HG03280 (cell line): ENCODE measurements at regions not wholly inside any gene's neighbourhood (a gene's known extent, or its start where the extent isn't known, plus 50 kb on each side); places are given as distances from the start of the nearest gene placed in this dataset.
"Not testable (repeated sequence)": the region's sequence is repeated elsewhere in the genome, so short reads cannot be mapped to it uniquely, and the experiment has no call there.

Experiments used
- ATAC-seq: cut with Tn5 transposase; IDR thresholded peaks from one replicate; pipeline ENCODE4 v1.9.1; 2021; ENCODE audit warnings: mild to moderate bottlenecking, moderate library complexity; ENCODE audit not compliant: unreplicated experiment

DNA sequence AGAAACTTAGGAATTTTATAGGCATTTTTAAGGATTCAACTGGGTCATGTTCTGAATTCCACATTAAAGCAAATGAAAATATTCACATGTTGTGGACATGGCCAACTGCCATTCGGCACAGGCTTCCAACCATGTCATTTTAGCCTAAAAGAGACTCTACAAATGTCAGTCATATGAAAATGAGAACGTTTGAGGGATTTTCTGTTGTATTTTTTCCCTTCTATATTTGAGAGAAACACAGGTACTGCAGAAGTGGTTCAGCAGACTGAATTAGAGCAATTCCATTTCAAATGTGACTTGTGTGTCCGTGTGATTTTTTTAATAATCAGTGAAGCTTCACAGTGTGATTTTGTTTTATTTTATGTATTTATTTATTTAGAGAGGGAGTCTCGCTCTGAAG lies 124.3 kb downstream of the TP53TG3F start:
- not testable (repeated sequence) for ATAC-seq

DNA sequence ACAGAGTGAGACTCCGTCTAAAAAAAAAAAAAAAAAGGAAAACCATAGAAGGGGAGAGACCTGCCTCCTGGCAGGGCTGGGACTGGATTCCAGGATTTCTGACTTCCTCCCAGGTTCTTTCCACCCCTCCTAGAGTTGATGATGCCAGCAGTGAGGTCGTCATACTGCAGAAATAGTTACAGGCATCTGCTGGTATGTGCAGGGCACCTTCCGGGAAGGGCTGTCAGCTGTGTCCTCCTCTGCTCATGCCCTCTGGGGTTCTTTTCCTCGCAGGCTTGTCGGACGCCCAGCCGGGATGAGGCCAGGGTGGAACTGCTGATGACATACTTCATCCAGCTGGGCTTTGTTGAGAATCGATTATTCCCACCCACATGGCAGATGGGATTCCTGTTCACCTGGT lies 129.2 kb downstream of the TP53TG3F start:
- ATAC-seq: not testable (repeated sequence)

DNA sequence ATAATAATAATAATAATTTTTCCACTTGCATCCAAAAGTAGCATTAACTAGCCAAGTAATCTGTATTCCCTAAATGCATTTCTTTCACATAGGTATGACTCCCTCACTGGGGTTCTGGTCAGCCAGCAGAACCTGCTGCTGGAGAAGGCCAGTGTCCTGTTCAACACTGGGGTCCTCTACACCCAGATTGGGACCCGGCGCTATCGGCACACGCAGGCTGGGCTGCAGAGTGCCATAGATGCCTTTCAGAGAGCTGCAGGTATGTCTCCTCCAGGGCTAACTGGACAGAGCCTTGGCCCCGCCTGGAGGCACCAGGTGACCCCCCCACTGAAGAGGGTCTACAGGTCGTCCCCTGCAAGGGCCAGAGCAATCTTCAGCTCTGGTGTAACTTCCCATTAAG lies 133.9 kb downstream of the TP53TG3F start:
- not testable (repeated sequence) for ATAC-seq

DNA sequence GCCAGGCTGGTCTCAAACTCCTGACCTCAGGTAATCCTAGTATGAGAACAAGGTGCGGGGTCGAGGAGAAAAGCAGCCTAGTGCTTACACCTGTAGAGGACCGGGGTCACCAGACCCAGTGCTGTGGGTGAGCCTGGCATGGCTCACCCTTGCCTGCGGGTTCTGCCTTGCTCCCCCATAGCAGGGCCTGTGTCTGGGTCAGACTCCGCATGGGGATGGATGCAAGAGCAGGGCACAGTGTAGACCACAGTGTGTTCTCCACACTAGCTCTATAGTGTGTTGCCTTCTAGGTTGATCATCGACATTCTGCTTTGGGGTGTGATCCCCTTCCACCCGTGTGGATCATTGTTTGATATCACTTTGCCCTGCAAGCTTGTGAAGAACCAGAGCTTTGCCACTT lies 135.7 kb downstream of the TP53TG3F start:
- not testable (repeated sequence) for ATAC-seq

DNA sequence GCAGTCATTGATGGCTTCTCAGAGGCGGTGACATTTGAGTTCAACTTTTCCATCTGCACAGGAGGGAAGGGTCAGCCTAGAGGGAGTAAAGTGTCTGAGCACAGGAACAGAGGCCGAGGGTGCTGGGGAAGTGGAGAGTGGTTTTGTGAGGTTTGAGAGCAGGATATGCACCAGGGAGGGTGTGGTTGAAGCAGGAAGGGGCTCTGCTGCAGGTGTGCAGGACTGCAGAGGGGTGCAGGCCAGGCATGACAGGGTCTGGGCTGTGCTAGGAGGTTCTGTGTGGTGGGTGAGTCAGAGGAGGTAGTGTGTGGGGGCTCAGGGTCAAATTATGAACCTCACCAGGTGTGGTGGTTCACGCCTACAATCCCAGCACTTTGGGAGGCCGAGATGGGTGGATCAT lies 141.6 kb downstream of the TP53TG3F start:
- ATAC-seq: not testable (repeated sequence)

DNA sequence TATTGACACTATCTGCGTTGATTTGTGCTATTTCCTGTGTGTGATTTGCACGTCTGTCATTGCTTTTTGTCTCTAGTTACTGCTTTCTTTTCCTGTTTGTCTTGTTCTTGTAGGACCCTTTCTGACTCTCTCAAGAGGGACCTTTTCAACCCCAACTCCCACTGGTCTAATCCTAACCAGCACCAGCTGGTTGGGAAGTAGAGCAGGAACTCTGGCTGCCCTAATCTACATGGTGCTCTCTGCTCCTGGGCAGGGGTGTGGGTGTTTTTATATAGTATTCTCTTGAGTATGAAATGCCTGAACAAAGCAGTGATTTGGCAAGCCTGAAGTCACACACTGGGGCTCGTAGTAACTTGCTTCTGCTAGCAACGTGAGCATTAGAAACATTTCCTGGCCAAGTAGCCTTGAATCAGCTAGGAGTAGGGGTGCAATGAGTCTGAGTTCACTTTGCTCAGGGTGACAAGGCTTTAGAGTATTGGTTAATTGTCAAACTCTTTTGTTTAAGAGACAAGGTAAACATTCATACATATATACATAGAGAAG lies 164.2 kb downstream of the TP53TG3F start:
- ATAC-seq: not testable (repeated sequence)

DNA sequence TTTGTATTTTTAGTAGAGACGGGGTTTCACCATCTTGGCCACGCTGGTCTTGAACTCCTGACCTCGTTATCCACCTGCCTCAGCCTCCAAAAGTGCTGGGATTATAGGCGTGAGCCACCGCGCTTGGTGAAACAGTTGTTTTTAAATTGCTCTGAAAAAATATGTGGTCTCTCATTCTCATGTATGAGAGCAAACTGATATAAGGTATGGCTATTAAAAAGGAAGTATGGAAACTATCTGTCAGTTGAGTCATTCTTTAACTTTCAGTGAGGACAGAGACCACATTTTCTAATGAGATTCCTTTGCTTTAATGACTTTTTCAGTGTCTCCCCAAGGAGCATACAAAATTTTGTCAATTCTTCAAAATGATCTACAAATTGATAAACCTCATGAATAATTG lies 169.5 kb downstream of the TP53TG3F start:
- not testable (repeated sequence) for ATAC-seq

DNA sequence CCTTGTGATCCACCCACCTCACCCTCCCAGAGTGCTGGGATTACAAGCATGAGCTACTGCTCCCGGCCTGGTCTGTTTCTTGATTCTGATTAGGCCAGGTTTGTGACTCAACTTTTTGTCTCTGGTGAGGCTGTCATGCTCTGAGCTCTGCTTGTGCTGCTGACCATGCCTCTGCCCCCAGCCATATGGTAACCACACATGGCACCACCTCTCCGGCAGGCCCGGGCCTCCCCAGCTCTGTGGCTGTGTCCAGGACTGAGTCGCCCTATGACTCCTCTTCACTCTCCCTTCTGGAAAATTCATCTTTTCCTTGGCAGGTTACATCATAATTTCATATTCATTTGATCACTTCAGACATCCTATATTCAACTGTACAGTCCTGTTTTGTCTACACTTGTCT lies 172.3 kb downstream of the TP53TG3F start:
- ATAC-seq: not testable (repeated sequence)

DNA sequence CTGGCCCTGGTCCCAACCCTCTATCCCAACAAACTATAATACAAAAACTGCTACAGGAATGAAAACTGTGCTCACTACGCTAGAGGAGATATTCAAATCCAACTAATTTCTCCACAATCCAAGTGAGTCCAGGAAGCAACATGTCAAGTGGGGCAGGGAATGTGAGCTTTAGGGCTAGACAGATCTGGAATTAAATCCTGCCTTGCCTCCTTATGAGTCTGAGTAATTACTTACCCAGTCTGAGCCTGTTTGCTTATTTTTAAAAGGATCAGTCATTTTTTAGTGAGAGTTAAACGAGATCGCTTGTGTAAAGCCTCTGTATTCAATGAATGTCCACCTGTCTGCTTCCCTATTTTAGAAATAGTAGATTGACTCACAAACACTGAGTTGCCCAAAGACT lies 174.6 kb downstream of the TP53TG3F start:
- not testable (repeated sequence) for ATAC-seq

DNA sequence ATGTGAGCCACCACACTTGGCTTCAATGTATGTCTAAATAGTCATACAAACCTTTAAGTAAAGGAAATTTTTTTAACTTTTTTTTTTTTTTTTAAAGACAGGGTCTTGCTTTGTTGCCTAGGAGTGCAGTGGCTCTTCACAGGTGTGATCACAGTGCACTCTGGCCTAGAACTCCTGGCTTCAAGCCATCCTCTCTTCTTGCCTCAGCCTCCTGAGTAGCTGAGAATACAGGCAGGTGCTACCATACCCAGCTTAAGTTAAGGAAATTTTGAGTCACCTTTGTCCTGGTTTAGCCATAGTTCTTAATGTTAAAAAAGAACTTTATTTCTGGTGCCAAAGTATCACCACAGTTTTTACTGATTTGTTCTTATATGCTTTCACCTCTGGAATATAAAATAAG lies 177.3 kb downstream of the TP53TG3F start:
- ATAC-seq: not testable (repeated sequence)

DNA sequence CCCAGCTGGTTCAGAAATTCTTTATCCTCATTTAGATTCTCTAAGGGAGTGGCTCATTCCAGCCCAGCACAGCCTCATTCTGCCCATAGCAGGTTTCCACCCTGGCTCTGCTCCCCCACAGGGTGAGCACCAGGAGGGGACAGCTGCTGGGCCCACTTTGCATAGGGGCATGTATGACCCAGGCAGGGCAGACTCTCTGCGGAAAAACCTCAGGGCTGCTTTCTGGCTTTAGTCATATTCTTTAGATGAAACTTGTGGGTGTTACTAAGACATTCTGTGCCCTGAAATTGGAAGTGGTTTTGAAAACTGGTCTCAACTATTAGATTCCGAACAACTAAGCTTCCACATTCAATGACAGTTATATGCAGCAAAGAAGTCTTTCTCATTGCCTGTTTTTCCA lies 183.9 kb downstream of the TP53TG3F start:
- peak; percentile 82 for ATAC-seq

DNA sequence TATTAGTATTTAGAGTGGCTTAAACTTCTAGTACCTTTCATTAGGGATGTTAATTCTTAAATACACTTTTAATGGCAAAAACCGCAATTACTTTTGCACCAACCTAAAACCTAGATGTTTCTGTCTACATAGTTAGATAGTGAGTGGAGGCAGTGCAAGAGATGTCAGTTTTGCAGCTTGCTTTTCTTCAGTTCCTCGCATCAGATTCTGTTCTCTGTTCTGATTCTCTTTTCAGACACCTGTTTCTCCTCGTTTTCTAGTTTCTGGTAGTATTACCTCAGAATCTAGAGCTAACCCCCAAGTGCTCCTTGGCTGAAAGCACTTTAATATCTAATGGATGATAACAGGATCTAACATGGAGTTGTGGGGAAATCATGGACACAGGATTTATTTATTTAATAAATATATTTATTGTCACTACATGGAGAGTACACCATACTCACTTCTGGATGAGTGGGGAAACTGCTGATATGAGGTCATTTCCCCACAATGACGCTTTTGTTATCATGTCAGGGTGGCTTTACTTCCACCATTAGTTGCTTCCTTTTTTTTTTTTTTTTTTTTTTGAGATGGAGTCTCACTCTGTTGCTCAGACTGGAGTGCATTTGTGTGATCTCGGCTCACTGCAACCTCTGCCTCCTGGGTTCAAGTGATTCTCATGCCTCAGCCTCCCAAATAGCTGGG lies 184.4 kb downstream of the TP53TG3F start:
- peak; percentile 70 for ATAC-seq

DNA sequence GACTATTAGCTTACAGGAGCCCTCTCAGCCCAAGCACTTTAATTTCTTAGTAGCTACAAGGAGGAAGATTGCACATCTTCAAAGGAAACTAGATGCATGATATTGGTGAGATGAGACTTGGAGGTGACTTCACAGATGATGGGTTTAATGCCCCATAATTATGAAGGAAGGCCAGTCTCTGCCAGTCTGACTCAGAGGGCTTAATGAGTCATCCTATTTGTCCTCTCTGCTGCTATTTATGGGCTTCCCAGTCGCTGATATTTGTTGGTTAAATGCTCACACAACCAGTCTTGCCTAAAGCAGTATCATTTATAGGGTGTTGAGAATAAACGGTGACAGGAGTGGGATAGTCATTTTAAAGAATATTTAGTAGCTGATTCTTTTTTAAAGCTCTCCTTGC lies 187.0 kb downstream of the TP53TG3F start:
- ATAC-seq: not testable (repeated sequence)

DNA sequence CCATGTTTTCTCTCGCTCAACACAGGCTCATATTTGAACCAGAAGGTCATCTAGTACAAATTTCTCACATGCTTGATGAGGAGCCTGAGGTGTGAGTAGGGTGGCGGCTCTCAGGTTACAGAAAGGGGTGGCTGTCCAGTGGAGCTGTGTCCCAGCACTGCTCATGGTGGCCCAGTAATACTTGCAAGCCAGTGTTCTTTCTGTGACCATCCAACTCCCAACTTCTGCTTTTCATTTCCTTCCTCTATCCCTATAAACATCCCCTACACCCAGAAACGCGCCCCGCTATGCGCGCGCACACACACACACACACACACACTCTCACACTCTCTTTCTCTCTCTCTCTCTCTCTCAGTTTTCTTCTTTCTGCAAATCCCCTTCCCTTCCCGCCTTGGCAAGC lies 196.3 kb downstream of the TP53TG3F start:
- ATAC-seq: not testable (repeated sequence)

DNA sequence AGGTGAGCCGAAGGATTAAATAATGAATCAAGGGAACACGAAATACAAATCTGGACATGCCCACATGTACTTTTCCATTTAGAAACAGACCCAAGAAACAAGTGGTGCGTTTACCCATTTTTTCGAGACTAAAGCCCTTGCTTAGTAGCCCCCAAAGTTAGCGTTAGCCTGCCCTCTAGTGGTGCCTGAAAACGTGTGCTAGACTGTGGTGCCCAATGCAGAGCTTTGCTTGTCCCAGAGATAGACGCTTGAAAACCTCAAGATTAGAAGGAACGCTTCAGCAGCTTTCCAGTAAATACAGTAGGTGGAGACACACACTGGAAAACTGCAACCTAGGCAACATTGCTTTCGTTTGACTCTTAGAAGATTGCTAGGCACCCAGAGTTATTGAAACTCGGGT lies 197.0 kb downstream of the TP53TG3F start:
- peak; percentile 74 for ATAC-seq

DNA sequence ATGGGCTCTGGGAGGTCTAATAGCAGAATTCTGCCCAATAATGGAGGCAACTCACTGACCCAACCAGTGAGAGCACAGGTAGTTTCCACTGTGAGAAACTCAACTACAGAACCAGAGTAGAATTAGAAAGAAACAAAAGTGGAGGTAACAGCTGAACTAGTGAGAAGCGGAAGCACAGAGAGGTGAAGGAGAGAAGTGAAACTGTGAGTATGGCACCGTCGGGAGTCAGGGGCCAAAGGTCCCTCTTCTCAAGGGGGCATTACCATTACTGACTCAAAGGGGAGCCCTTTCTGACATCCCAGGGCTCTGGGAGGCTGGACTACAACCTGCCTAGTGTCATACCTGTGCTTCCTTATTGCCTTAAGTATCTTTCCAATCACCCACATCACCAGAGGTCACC lies 198.3 kb downstream of the TP53TG3F start:
- ATAC-seq: peak; percentile 51

DNA sequence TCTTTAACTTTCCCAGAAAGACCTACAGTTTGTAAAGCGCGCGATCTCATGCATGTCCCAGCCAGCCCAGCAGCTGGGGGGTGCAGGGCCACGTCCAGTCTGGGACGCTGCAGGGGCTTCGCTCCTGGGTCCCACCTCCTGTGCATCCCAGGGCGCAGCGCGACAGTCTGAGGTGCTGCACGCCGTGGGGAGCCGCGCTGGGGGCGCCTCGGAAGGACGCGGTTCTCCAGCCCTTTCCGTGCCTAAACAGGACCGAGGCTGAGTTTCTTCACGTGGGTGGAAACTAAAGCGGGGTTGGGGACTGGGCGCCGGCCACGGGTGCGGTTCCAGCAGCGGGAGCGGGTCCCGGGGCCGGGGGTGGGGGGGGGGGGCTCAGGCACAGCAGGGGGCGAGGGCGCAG lies 221.4 kb downstream of the TP53TG3F start:
- ATAC-seq: not testable (repeated sequence)

DNA sequence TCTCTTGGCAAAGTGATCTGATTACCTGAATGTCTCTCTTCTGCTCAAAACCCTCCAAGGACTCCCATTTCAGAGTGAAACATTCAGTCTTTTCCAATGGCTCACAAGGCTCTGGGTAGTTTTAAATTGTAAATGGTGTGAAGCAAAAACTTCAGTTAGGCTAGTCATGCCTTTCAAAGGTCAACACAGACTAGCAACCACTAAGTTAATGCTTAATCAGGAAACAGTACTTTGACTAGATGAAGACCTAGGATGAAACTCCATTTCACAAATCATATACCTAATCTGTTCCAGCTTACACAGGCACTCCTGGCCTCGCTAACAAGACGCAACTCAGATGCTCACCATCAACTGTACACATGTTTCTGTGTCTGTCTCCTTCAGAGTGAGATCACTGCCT lies 240.9 kb downstream of the TP53TG3F start:
- not testable (repeated sequence) for ATAC-seq

DNA sequence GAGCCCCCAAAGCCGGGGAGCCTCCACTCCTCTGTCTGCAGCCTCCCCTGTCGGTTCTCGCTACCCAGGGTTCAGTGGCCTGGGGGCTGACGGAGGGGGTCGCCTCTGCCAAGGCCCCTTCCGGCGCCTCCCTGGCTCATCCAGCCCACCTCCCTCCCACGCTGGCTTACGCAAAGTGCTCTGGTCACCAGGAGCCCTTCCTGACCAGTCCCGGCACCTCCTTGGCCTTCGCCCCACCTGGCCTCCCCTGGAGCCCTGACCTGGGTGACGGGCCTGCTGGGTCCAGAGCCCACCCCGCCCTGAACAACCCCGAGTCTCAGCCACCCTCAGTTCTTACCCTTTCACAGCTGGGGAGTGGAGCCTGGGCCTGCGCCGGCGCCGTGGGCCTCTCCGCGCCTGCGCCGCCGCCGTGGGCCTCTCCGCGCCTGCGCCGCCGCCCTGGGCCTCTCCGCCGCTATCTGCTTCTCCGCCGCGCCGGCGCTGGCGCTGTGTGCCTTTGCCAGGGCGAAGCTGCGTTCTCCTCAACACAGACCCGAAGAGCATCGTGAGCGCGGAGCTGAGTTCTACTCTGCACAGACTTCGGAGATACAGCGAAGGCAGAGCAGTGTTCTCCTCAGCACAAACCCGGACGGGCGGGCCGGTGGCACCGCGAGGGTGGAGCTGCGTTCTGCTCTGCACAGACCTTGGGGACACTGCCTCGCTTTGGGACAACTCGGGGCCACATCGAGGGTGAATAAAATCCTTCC lies 247.6 kb downstream of the TP53TG3F start:
- ATAC-seq: not testable (repeated sequence)

DNA sequence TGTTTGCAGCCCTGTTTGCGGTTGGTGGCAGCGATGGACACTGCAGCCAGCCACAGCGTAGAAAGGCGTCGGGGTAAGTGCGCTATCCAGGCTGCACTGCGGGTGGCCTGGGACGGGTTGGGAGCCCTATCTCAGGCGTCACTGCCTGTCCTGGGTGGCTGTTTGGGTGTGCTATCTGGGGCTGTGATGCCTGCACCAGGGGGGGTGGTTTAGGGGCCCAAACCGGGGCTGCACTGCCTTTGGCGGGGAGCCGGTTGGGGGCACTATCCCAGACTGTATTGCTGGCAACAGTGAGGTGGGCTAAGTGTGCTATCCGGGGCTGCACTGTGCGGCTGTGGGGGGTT lies 248.2 kb downstream of the TP53TG3F start:
- ATAC-seq: not testable (repeated sequence)

DNA sequence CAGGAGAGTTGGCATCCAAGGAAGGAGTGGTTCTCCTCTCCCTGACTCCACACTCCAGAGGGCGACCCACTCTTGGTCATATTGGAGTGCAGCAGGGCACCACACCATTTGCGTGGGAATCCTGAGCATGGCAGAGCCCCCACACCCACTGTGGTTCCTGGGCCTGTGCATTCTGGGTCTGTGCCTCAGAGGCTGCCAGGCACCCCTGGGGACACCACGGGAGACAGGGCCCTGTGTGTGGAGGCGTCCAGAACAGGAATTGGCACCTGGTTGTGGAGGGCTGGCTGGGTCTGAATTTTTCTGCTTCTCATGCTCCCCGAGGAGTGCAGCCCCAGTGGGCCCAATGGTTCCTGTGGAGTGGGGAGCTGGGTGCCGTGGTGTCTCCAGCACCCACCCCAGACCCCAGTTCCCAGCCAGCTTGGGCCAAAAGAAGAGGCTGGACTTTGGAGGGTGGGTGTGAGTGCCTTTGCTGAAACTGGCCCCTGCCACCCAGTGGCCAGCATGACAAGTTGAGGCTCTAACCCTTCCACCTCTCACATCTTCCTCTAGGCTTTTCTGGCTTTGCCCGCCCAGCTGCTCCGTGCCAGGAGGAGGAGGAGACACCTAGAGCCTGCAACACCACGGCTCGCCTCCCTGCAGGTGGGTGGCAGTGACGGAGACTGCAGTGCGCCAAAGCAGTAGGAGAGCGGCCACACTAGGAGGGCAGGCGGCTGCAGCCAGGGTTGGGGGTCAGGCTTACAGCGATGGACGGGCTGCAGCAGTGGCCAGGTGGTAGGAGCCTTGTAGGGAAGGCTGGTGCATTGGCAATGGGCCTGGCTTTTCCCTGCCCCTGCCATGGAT lies 250.7 kb downstream of the TP53TG3F start:
- not testable (repeated sequence) for ATAC-seq
